Limb (tissue), 2 donors: ENCODE measurements at regions not wholly inside any gene's neighbourhood (a gene's known extent, or its start where the extent isn't known, plus 50 kb on each side); places are given as distances from the start of the nearest gene placed in this dataset.
"Not testable (repeated sequence)": the region's sequence is repeated elsewhere in the genome, so short reads cannot be mapped to it uniquely, and the experiment has no call there.

Experiments used
- DNase-seq, 2 donors: peaks; one replicate each; pipeline ENCODE4 v3.0.0-alpha.2; 2016; ENCODE audit errors: extremely low spot score in 2 of 2

GRCh38 chr12:131287015-131287937 lies 333.6 kb downstream of the ADGRD1 start:
- no peak for DNase-seq

- DNase-seq: no peak
Measured at GRCh38 chr12:131287938-131288764, 334.4 kb downstream of the ADGRD1 start.

- not testable (repeated sequence) for DNase-seq
Measured at GRCh38 chr12:131288765-131289695, 335.3 kb downstream of the ADGRD1 start.

- DNase-seq: not testable (repeated sequence)
Measured at GRCh38 chr12:131289807-131290206, 336.1 kb downstream of the ADGRD1 start.

GRCh38 chr12:131290255-131290959 lies 336.7 kb downstream of the ADGRD1 start:
- DNase-seq: no peak

- DNase-seq: not testable (repeated sequence)
Measured at GRCh38 chr12:131293071-131294015, 339.6 kb downstream of the ADGRD1 start.

GRCh38 chr12:131294716-131295115 lies 341.0 kb downstream of the ADGRD1 start:
- DNase-seq: not testable (repeated sequence)

- not testable (repeated sequence) for DNase-seq
Measured at GRCh38 chr12:131295117-131295516, 341.4 kb downstream of the ADGRD1 start.

GRCh38 chr12:131295559-131295958 lies 341.9 kb downstream of the ADGRD1 start:
- DNase-seq: not testable (repeated sequence)

- not testable (repeated sequence) for DNase-seq
Measured at GRCh38 chr12:131296136-131296535, 342.4 kb downstream of the ADGRD1 start.

GRCh38 chr12:131296651-131297050 lies 342.9 kb downstream of the ADGRD1 start:
- DNase-seq: peak in 1 of 2 donors; percentile 14

- DNase-seq: not testable (repeated sequence)
Measured at GRCh38 chr12:131298526-131299369, 345.0 kb downstream of the ADGRD1 start.

GRCh38 chr12:131299370-131299701 lies 345.6 kb downstream of the ADGRD1 start:
- DNase-seq: not testable (repeated sequence)

GRCh38 chr12:131303576-131303975 lies 349.9 kb downstream of the ADGRD1 start:
- not testable (repeated sequence) for DNase-seq

GRCh38 chr12:131304642-131305041 lies 350.9 kb downstream of the ADGRD1 start:
- DNase-seq: not testable (repeated sequence)

- no peak for DNase-seq
Measured at GRCh38 chr12:131309700-131310099, 356.0 kb downstream of the ADGRD1 start.

- DNase-seq: not testable (repeated sequence)
Measured at GRCh38 chr12:131310227-131310969, 356.7 kb downstream of the ADGRD1 start.

- not testable (repeated sequence) for DNase-seq
Measured at GRCh38 chr12:131311279-131311722, 357.6 kb downstream of the ADGRD1 start.
